ENCODE measurements at regions not wholly inside any gene's neighbourhood (a gene's known extent, or its start where the extent isn't known, plus 50 kb on each side); places are given as distances from the start of the nearest gene placed in this dataset.

DNA sequence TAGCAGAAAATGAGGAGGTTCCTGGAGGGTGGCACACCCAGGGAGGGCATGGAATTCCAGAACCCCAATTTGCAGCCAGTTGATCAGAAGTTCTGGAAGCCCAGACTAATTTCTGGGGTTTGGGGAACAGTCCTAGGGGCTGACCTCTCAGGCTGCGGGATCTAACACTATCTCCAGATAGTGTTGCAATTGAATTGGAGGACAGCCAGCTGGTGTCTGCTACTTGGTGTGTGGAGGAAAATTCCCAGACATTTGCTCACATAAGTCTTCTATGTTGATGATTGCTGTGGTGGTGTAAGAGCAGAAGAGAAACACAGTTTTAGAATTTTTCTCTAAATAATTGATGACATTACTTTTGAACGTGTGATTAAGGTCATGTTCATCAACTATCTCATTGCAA lies 154.3 kb upstream of the RNPC3 start:
- peaks cover 3% of the 10 kb centered on the region for H3K9me3 Mint-ChIP-seq
- TF ChIP-seq, protein P1, sequence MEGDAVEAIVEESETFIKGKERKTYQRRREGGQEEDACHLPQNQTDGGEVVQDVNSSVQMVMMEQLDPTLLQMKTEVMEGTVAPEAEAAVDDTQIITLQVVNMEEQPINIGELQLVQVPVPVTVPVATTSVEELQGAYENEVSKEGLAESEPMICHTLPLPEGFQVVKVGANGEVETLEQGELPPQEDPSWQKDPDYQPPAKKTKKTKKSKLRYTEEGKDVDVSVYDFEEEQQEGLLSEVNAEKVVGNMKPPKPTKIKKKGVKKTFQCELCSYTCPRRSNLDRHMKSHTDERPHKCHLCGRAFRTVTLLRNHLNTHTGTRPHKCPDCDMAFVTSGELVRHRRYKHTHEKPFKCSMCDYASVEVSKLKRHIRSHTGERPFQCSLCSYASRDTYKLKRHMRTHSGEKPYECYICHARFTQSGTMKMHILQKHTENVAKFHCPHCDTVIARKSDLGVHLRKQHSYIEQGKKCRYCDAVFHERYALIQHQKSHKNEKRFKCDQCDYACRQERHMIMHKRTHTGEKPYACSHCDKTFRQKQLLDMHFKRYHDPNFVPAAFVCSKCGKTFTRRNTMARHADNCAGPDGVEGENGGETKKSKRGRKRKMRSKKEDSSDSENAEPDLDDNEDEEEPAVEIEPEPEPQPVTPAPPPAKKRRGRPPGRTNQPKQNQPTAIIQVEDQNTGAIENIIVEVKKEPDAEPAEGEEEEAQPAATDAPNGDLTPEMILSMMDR (IDR thresholded peaks at IDR 0.05) = no peak
- ChIA-PET CTCF (no interaction called here), POLR2A (no interaction called here)
- no peaks in the 10 kb centered on the region for H3K27me3 Mint-ChIP-seq
- H3K27ac Mint-ChIP-seq = no peak overlapping the region
- no peaks in the 10 kb centered on the region for H3K4me1 ChIP-seq (ENCODE audit: insufficient read depth, low read length)
- no peak overlapping the region for H3K27ac ChIP-seq (ENCODE audit: low read depth in 1 of 2, low read length in 2 of 2)
- no peak for DNase-seq
- H3K36me3 ChIP-seq (ENCODE audit: insufficient read depth, low read length) = no peaks in the 10 kb centered on the region
- intact Hi-C loops (cut with DNase I, micrococcal nuclease) = no loop called here
- H3K4me3 ChIP-seq (ENCODE audit: low read length) = no peak overlapping the region
- H3K27me3 ChIP-seq (ENCODE audit: control insufficient read depth in 1 of 2, insufficient read depth in 2 of 2, low read length in 2 of 2) = no peaks in the 10 kb centered on the region
- no peak overlapping the region for H3K4me3 Mint-ChIP-seq
- no peaks in the 10 kb centered on the region for H3K36me3 Mint-ChIP-seq (ENCODE audit: low read depth)
- no peaks in the 10 kb centered on the region for H3K4me1 Mint-ChIP-seq (ENCODE audit: low read depth)
- ATAC-seq (ENCODE audit: poor library complexity) = no peak
- H3K9me3 ChIP-seq (ENCODE audit: control insufficient read depth in 1 of 2, insufficient read depth in 1 of 2, low read length in 2 of 2) = no peaks in the 10 kb centered on the region

DNA sequence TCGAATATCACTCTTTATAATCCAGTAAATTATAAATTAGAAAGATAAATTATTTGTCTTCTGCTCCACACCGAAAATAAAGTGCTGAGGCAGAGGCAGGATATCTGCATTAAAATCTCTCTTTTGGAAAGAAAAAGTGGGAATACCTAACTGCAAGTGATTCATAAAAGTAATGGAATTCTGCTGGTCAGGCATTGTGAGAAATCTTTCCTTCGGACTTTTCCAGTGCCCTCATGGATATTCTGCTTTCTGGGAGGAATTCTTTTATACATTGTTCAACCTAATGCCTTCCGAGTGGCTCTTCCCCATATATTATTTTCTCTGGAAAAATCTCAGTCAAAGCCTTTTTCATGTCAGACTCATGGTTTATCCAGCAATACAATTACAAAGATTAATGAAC lies 158.3 kb upstream of the RNPC3 start:
- Histone ChIP-seq H3K4me1 (ENCODE audit: insufficient read depth, low read length) (no peaks in the 10 kb centered on the region), H3K36me3 (ENCODE audit: insufficient read depth, low read length) (no peaks in the 10 kb centered on the region), H3K27me3 (ENCODE audit: control insufficient read depth in 1 of 2, insufficient read depth in 2 of 2, low read length in 2 of 2) (no peaks in the 10 kb centered on the region), H3K9me3 (ENCODE audit: control insufficient read depth in 1 of 2, insufficient read depth in 1 of 2, low read length in 2 of 2) (no peaks in the 10 kb centered on the region), H3K4me3 (ENCODE audit: low read length) (no peak overlapping the region), H3K27ac (ENCODE audit: low read depth in 1 of 2, low read length in 2 of 2) (no peak overlapping the region)
- Mint-ChIP-seq H3K9me3 (peaks cover 5% of the 10 kb centered on the region), H3K27ac (no peak overlapping the region), H3K36me3 (ENCODE audit: low read depth) (no peaks in the 10 kb centered on the region), H3K4me1 (ENCODE audit: low read depth) (no peaks in the 10 kb centered on the region), H3K4me3 (no peak overlapping the region), H3K27me3 (no peaks in the 10 kb centered on the region)
- DNase-seq = no peak
- intact Hi-C loops (cut with DNase I, micrococcal nuclease) = no loop called here
- no peak for ATAC-seq (ENCODE audit: poor library complexity)
- TF ChIP-seq, protein P1 (IDR thresholded peaks at IDR 0.05) = no peak
- CTCF ChIA-PET = no interaction called here
- POLR2A ChIA-PET = no interaction called here

DNA sequence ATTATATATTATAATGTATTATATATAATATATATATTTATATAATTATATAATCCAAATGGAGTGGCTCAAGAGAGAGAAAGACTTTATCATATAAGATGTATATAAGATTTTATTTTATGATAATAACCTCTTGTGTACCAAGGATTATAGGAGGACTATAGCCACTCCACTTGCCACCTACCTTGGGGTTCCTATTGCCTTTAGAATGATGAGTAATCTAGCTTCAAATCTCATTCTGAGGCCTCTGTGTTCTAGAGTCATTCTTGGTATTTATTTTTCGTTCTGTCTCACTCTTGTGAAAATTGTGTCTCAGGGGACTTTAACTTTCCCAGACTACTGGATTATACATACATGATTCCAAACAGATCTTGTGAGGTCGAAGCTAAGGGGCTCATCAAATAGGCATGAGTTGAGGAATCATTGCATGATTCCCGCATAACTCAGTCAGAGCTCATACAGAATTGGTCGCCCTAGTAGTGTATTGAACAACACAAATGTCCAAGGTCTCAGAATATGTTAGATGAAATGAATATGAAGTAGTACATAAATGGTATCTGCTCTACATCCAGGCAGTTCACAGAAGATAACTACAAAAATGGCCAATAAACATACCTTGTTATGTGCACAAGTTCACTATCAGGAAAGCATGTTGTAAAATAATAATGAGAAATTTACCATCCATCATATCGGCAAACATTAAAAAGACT lies 159.5 kb upstream of the RNPC3 start:
- H3K27me3 ChIP-seq (ENCODE audit: control insufficient read depth in 1 of 2, insufficient read depth in 2 of 2, low read length in 2 of 2) = no peaks in the 10 kb centered on the region
- ChIA-PET CTCF (no interaction called here), POLR2A (no interaction called here)
- H3K36me3 ChIP-seq (ENCODE audit: insufficient read depth, low read length) = no peaks in the 10 kb centered on the region
- H3K4me1 ChIP-seq (ENCODE audit: insufficient read depth, low read length) = no peaks in the 10 kb centered on the region
- no peaks in the 10 kb centered on the region for H3K9me3 ChIP-seq (ENCODE audit: control insufficient read depth in 1 of 2, insufficient read depth in 1 of 2, low read length in 2 of 2)
- Mint-ChIP-seq H3K4me3 (no peak overlapping the region), H3K27ac (no peak overlapping the region), H3K9me3 (peaks cover 5% of the 10 kb centered on the region), H3K27me3 (no peaks in the 10 kb centered on the region), H3K4me1 (ENCODE audit: low read depth) (no peaks in the 10 kb centered on the region), H3K36me3 (ENCODE audit: low read depth) (no peaks in the 10 kb centered on the region)
- no peak overlapping the region for H3K27ac ChIP-seq (ENCODE audit: low read depth in 1 of 2, low read length in 2 of 2)
- ATAC-seq (ENCODE audit: poor library complexity) (no peak), DNase-seq (no peak)
- TF ChIP-seq, protein P1 (IDR thresholded peaks at IDR 0.05) = no peak
- no peak overlapping the region for H3K4me3 ChIP-seq (ENCODE audit: low read length)
- intact Hi-C loops (cut with DNase I, micrococcal nuclease) = no loop called here
